ENCODE measurements at regions not wholly inside any gene's neighbourhood (a gene's known extent, or its start where the extent isn't known, plus 50 kb on each side); places are given as distances from the start of the nearest gene placed in this dataset.

DNA sequence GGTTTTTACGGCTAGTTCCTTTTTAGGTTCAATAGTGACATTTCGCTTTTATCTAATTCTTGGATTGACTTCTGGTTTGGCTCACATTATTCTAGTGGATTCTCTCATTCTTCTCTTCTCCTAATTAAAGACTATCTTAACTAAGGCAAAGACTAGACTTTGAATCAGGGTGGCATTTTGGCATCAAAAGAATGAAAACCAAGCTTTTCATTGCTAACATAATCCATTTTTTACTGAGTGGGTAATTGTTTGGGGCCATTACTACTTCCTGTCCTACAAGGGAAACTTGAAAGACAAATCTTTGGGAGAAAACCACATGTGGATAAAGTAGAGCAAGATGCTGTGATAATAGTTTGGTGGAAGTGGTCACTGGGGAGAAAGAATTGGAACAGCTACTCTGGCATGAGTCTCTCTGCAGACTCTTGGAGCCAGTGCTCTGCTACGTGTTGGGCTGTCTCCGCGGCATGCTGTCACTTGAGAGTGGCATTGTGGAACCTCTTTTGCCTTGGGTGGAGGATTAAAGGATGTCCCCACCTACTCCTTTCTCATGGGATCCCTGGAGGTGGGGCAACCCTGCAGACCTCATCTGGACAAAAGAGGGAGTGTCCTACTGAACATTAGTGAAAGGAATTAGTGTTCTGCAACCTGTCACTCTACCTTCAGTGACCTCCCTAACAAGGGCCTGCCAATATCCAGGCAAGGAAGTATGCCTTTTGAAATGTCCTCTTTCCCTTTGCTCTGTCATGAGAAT lies 280.4 kb downstream of the PSAT1 start:
- Histone ChIP-seq H3K4ac (ENCODE audit: low read depth in 1 of 2, low read length in 2 of 2) (no peak overlapping the region), H4K91ac (ENCODE audit: low read length) (no peak overlapping the region), H3K9me3 (ENCODE audit: control insufficient read depth, low read length) (no peaks in the 10 kb centered on the region), H2BK12ac (ENCODE audit: low read length in 2 of 2) (no peak overlapping the region), H3K18ac (ENCODE audit: low read depth in 1 of 2, low read length in 2 of 2) (no peak overlapping the region), H2BK120ac (ENCODE audit: low read depth, low read length) (no peak overlapping the region), H2BK15ac (ENCODE audit: low read depth, poor library complexity, severe bottlenecking) (no peak overlapping the region), H3K4me3 (ENCODE audit: insufficient read depth in 1 of 2, low read depth in 1 of 2, low read length in 2 of 2) (no peak overlapping the region), H4K8ac (ENCODE audit: low read length) (no peak overlapping the region), H3K9ac (ENCODE audit: low read length) (no peak overlapping the region), H3K4me2 (ENCODE audit: low read length, poor library complexity, severe bottlenecking) (no peak overlapping the region), H3K27ac (ENCODE audit: low read length, poor library complexity, severe bottlenecking) (no peak overlapping the region), H2AFZ (ENCODE audit: low read depth, low read length) (no peak overlapping the region), H3K27me3 (ENCODE audit: control insufficient read depth in 1 of 2, insufficient read depth in 1 of 2, low read length in 2 of 2) (no peaks in the 10 kb centered on the region), H2BK5ac (ENCODE audit: low read depth, low read length, poor library complexity, severe bottlenecking) (no peak overlapping the region), H3K23ac (ENCODE audit: low read length in 2 of 2) (no peak overlapping the region), H2AK5ac (ENCODE audit: low read length, severe bottlenecking) (no peak overlapping the region), H3K36me3 (ENCODE audit: control insufficient read depth in 1 of 2, insufficient read depth in 2 of 2, low read depth in 1 of 2, low read length in 2 of 2) (no peaks in the 10 kb centered on the region), H3K4me1 (ENCODE audit: control insufficient read depth, insufficient read depth, low read depth, low read length) (no peaks in the 10 kb centered on the region), H3K79me1 (replicated peaks; ENCODE audit: low read length, poor library complexity, severe bottlenecking) (no peaks in the 10 kb centered on the region), H3K14ac (ENCODE audit: low read length in 2 of 2) (peak overlapping the region in 1 of 2 experiments; percentile 63)
- 95% methylated on average over 4 of the region's 5 CpGs for WGBS
- no peak for DNase-seq

DNA sequence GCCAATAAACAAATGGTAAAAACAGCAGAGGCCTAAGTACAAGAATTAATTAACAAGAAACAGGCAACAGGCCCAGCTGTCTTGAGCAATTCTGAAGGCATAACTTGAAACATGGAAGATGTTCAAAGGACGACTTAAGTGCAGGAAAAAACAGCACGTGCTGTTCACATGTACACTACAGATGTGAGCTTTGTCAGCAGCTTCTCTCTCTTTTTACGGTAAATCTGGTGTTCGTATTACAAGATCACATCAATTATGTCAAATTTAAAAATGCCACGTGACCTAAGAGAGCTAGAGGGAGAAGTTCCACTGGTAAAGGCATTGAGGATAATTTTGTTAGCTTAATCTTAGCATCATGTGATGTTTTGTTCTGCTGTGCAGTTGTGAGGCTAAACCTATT lies 281.1 kb downstream of the PSAT1 start:
- Histone ChIP-seq H3K4ac (ENCODE audit: low read depth in 1 of 2, low read length in 2 of 2) (no peak overlapping the region), H3K9me3 (ENCODE audit: control insufficient read depth, low read length) (no peaks in the 10 kb centered on the region), H3K27ac (ENCODE audit: low read length, poor library complexity, severe bottlenecking) (no peak overlapping the region), H3K23ac (ENCODE audit: low read length in 2 of 2) (no peak overlapping the region), H3K79me1 (replicated peaks; ENCODE audit: low read length, poor library complexity, severe bottlenecking) (no peaks in the 10 kb centered on the region), H4K91ac (ENCODE audit: low read length) (no peak overlapping the region), H2AFZ (ENCODE audit: low read depth, low read length) (no peak overlapping the region), H3K4me1 (ENCODE audit: control insufficient read depth, insufficient read depth, low read depth, low read length) (no peaks in the 10 kb centered on the region), H3K4me3 (ENCODE audit: insufficient read depth in 1 of 2, low read depth in 1 of 2, low read length in 2 of 2) (no peak overlapping the region), H3K9ac (ENCODE audit: low read length) (no peak overlapping the region), H3K18ac (ENCODE audit: low read depth in 1 of 2, low read length in 2 of 2) (no peak overlapping the region), H3K14ac (ENCODE audit: low read length in 2 of 2) (no peak overlapping the region), H2BK15ac (ENCODE audit: low read depth, poor library complexity, severe bottlenecking) (no peak overlapping the region), H2BK12ac (ENCODE audit: low read length in 2 of 2) (no peak overlapping the region), H3K36me3 (ENCODE audit: control insufficient read depth in 1 of 2, insufficient read depth in 2 of 2, low read depth in 1 of 2, low read length in 2 of 2) (no peaks in the 10 kb centered on the region), H3K27me3 (ENCODE audit: control insufficient read depth in 1 of 2, insufficient read depth in 1 of 2, low read length in 2 of 2) (no peaks in the 10 kb centered on the region), H4K8ac (ENCODE audit: low read length) (no peak overlapping the region), H3K4me2 (ENCODE audit: low read length, poor library complexity, severe bottlenecking) (no peak overlapping the region), H2BK5ac (ENCODE audit: low read depth, low read length, poor library complexity, severe bottlenecking) (no peak overlapping the region), H2AK5ac (ENCODE audit: low read length, severe bottlenecking) (no peak overlapping the region), H2BK120ac (ENCODE audit: low read depth, low read length) (no peak overlapping the region)
- DNase-seq = no peak
- WGBS = 90% methylated on average over 4 of the region's 5 CpGs

DNA sequence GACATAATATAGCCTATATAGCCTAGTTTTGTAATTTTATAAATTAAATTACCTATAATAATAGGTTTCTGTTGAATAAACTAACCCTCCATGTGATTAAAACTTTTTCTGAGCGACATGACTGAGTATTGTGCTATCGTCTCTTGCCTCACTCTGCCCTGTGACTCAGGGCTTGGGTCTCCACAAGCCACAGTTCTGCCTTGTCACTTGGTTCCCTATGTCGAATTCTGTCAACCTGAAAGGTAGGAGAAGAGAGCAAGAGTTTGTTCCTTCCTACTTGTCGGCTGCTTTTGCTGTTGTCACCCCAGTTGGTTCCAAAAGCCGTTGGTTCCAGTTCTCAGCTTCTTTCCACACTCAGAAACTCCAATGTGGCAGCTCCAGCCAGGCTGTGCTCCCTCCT lies 285.9 kb downstream of the PSAT1 start:
- no peak overlapping the region for H2BK5ac ChIP-seq (ENCODE audit: low read depth, low read length, poor library complexity, severe bottlenecking)
- no peak overlapping the region for H3K4me2 ChIP-seq (ENCODE audit: low read length, poor library complexity, severe bottlenecking)
- no peak overlapping the region for H4K91ac ChIP-seq (ENCODE audit: low read length)
- H2BK15ac ChIP-seq (ENCODE audit: low read depth, poor library complexity, severe bottlenecking) = no peak overlapping the region
- H2BK12ac ChIP-seq (ENCODE audit: low read length in 2 of 2) = no peak overlapping the region
- H3K23ac ChIP-seq (ENCODE audit: low read length in 2 of 2) = no peak overlapping the region
- no peaks in the 10 kb centered on the region for H3K36me3 ChIP-seq (ENCODE audit: control insufficient read depth in 1 of 2, insufficient read depth in 2 of 2, low read depth in 1 of 2, low read length in 2 of 2)
- H3K4me3 ChIP-seq (ENCODE audit: insufficient read depth in 1 of 2, low read depth in 1 of 2, low read length in 2 of 2) = no peak overlapping the region
- no peaks in the 10 kb centered on the region for H3K79me1 ChIP-seq (replicated peaks; ENCODE audit: low read length, poor library complexity, severe bottlenecking)
- no peak overlapping the region for H2AK5ac ChIP-seq (ENCODE audit: low read length, severe bottlenecking)
- no peak overlapping the region for H2BK120ac ChIP-seq (ENCODE audit: low read depth, low read length)
- 93% methylated on average over 5 of the region's 5 CpGs for whole genome bisulfite sequencing
- H3K27me3 ChIP-seq (ENCODE audit: control insufficient read depth in 1 of 2, insufficient read depth in 1 of 2, low read length in 2 of 2) = no peaks in the 10 kb centered on the region
- H3K18ac ChIP-seq (ENCODE audit: low read depth in 1 of 2, low read length in 2 of 2) = peak overlapping the region in 1 of 2 experiments; percentile 21
- peaks cover 11% of the 10 kb centered on the region for H3K9me3 ChIP-seq (ENCODE audit: control insufficient read depth, low read length)
- H3K14ac ChIP-seq (ENCODE audit: low read length in 2 of 2) = no peak overlapping the region
- no peaks in the 10 kb centered on the region for H3K4me1 ChIP-seq (ENCODE audit: control insufficient read depth, insufficient read depth, low read depth, low read length)
- no peak overlapping the region for H3K4ac ChIP-seq (ENCODE audit: low read depth in 1 of 2, low read length in 2 of 2)
- no peak overlapping the region for H3K27ac ChIP-seq (ENCODE audit: low read length, poor library complexity, severe bottlenecking)
- DNase-seq = no peak
- H3K9ac ChIP-seq (ENCODE audit: low read length) = no peak overlapping the region
- H2AFZ ChIP-seq (ENCODE audit: low read depth, low read length) = no peak overlapping the region
- no peak overlapping the region for H4K8ac ChIP-seq (ENCODE audit: low read length)

DNA sequence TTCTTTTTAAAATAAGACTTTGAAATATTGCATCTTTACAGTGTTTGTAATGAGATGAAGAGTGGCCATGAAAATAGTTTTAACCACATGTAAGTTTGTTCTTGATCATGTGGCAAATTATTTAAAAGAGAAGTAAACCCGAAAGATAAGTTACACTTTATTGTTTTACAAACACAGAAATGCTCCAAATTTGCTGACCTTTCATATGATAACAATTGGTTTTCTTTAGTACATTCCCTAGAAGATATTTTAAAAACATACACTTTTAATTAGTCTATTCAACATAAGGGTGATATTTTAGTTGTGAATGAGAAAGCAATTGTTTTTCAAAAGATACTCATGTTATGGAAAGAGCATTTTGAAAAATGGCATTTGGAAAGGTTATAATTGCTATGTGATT lies 287.7 kb downstream of the PSAT1 start:
- Histone ChIP-seq H3K23ac (ENCODE audit: low read length in 2 of 2) (no peak overlapping the region), H3K79me1 (replicated peaks; ENCODE audit: low read length, poor library complexity, severe bottlenecking) (no peaks in the 10 kb centered on the region), H3K4me2 (ENCODE audit: low read length, poor library complexity, severe bottlenecking) (no peak overlapping the region), H2BK15ac (ENCODE audit: low read depth, poor library complexity, severe bottlenecking) (no peak overlapping the region), H3K36me3 (ENCODE audit: control insufficient read depth in 1 of 2, insufficient read depth in 2 of 2, low read depth in 1 of 2, low read length in 2 of 2) (no peaks in the 10 kb centered on the region), H2BK12ac (ENCODE audit: low read length in 2 of 2) (no peak overlapping the region), H3K18ac (ENCODE audit: low read depth in 1 of 2, low read length in 2 of 2) (no peak overlapping the region), H3K4me3 (ENCODE audit: insufficient read depth in 1 of 2, low read depth in 1 of 2, low read length in 2 of 2) (no peak overlapping the region), H2AFZ (ENCODE audit: low read depth, low read length) (no peak overlapping the region), H2BK5ac (ENCODE audit: low read depth, low read length, poor library complexity, severe bottlenecking) (no peak overlapping the region), H4K8ac (ENCODE audit: low read length) (no peak overlapping the region), H3K4ac (ENCODE audit: low read depth in 1 of 2, low read length in 2 of 2) (no peak overlapping the region), H3K9me3 (ENCODE audit: control insufficient read depth, low read length) (peaks cover 17% of the 10 kb centered on the region), H4K91ac (ENCODE audit: low read length) (no peak overlapping the region), H3K27ac (ENCODE audit: low read length, poor library complexity, severe bottlenecking) (no peak overlapping the region), H3K14ac (ENCODE audit: low read length in 2 of 2) (no peak overlapping the region), H3K27me3 (ENCODE audit: control insufficient read depth in 1 of 2, insufficient read depth in 1 of 2, low read length in 2 of 2) (no peaks in the 10 kb centered on the region), H2AK5ac (ENCODE audit: low read length, severe bottlenecking) (no peak overlapping the region), H3K4me1 (ENCODE audit: control insufficient read depth, insufficient read depth, low read depth, low read length) (no peaks in the 10 kb centered on the region), H2BK120ac (ENCODE audit: low read depth, low read length) (no peak overlapping the region), H3K9ac (ENCODE audit: low read length) (no peak overlapping the region)
- no peak for DNase-seq
- WGBS = no CpG with 5 or more reads among the region's 1 CpG
